IPS-20b (cell line): ENCODE measurements at regions not wholly inside any gene's neighbourhood (a gene's known extent, or its start where the extent isn't known, plus 50 kb on each side); places are given as distances from the start of the nearest gene placed in this dataset.

ENCODE experiments used
- H3K27ac ChIP-seq: one replicate; pipeline ENCODE4 v1.5.1; 2013; ENCODE audit warnings: low read length
- H3K27me3 ChIP-seq: 2 replicates; pipeline ENCODE4 v1.6.1; 2013; ENCODE audit warnings: mild to moderate bottlenecking, low read length, inconsistent platforms; ENCODE audit not compliant: insufficient read depth
- H3K36me3 ChIP-seq: 2 replicates; pipeline ENCODE4 v1.6.1; 2013; ENCODE audit warnings: low read depth, mild to moderate bottlenecking, inconsistent platforms, low read length, moderate library complexity; ENCODE audit not compliant: insufficient read depth
- H3K4me1 ChIP-seq: 2 replicates; pipeline ENCODE4 v1.6.1; 2013; ENCODE audit warnings: mild to moderate bottlenecking, control low read depth, inconsistent platforms, low read length, moderate library complexity; ENCODE audit not compliant: insufficient read depth
- H3K4me3 ChIP-seq: 2 replicates; pipeline ENCODE4 v1.5.1; 2013; ENCODE audit warnings: mild to moderate bottlenecking, low read length, inconsistent platforms
- H3K9ac ChIP-seq: 2 replicates; pipeline ENCODE4 v1.6.1; 2013; ENCODE audit warnings: low read depth, mild to moderate bottlenecking, inconsistent platforms, low read length, moderate library complexity
- H3K9me3 ChIP-seq: 2 replicates; pipeline ENCODE4 v1.6.1; 2013; ENCODE audit warnings: mild to moderate bottlenecking, low read depth, low read length, inconsistent platforms; ENCODE audit not compliant: insufficient read depth

DNA sequence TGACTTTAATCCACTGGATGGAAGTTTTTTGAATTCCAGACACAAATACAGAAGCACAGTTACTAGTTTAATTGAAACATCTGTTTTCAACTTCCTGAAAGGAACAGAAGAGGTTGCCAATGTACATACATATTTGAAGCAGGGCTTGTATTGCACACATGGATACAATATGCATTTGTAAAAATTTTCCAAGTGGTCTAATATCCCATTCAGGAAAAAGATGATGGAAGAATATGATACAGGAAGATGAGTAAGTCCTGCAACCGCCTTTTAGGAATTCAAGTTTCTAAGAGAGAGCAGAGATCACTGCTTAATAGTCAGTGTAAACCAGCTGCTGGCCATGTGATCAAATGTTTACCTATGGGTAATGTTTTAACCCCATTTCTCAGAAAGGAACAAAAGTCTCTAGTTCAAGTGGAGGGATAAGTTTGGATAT is 265.4 kb downstream of the TRIB2 start:
- Histone ChIP-seq H3K9ac (no peak overlapping the region), H3K4me1 (peaks cover 2% of the 10 kb centered on the region; the same call in 1 of the 2 replicates), H3K9me3 (no peaks in the 10 kb centered on the region), H3K27ac (no peak overlapping the region), H3K36me3 (no peaks in the 10 kb centered on the region), H3K27me3 (no peaks in the 10 kb centered on the region), H3K4me3 (no peak overlapping the region)

DNA sequence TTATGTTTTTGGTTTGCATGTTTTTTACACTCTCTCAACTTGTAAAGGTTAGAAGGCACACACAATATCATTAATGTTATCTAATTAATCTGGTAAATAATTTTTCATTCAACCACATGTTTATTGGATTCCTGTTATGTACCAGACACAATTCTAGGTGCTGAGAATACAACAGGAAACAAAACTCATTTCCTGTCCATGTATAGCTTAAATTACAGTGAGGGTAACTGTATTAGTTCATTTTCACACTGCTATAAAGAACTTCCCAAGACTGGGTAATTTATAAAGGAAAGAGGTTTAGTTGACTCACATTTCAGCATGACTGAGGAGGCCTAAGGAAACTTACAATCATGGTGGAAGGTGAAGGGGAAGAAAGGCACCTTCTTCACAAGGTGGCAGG is 270.5 kb downstream of the TRIB2 start:
- no peak overlapping the region for H3K9ac ChIP-seq
- H3K9me3 ChIP-seq: no peaks in the 10 kb centered on the region
- H3K27me3 ChIP-seq: no peaks in the 10 kb centered on the region
- H3K4me3 ChIP-seq: no peak overlapping the region
- no peak overlapping the region for H3K27ac ChIP-seq
- H3K36me3 ChIP-seq: no peaks in the 10 kb centered on the region
- no peaks in the 10 kb centered on the region; the same call in 1 of the 2 replicates for H3K4me1 ChIP-seq

DNA sequence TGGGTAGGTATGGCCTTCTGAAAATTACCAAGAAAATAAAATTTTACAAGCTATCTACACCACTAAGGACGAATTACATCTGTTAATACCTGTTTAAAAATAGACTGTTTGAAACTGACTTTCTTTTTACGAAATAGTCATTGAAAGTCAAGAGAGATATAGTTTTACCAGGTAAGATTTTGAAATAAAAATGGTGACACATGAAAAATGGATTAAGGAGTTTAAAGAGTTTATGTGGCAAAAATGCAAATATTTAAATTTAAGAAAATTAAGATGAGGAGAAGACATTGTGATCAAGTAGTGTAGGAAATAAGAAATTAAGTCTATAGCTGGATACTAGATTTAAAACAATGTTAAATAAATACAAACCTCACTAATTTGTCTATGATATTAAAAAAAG is 271.5 kb downstream of the TRIB2 start:
- Histone ChIP-seq H3K27me3 (no peaks in the 10 kb centered on the region), H3K9ac (no peak overlapping the region), H3K36me3 (no peaks in the 10 kb centered on the region), H3K27ac (no peak overlapping the region), H3K4me3 (no peak overlapping the region), H3K4me1 (no peaks in the 10 kb centered on the region), H3K9me3 (no peaks in the 10 kb centered on the region)

DNA sequence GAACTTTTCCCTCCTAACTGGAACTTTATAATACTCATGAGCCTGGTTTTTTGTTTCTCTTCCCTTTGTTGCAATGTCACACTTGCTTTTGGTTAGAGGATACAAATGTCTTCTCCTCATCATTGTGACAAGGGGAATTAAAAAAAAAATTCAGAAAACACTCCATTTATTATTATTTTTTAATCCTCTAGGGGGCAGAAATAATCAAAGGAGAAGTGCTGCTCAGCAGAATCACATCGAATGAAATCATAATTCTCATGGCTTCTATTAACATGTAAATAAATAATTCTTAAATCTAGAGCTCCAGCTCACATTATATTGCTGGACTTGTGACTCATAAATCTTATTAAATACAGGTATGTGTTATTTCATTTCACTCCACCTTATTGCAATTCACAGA is 273.8 kb downstream of the TRIB2 start:
- Histone ChIP-seq H3K4me3 (no peak overlapping the region), H3K4me1 (no peaks in the 10 kb centered on the region), H3K9me3 (no peaks in the 10 kb centered on the region), H3K9ac (no peak overlapping the region), H3K27ac (no peak overlapping the region), H3K36me3 (no peaks in the 10 kb centered on the region), H3K27me3 (no peaks in the 10 kb centered on the region)

DNA sequence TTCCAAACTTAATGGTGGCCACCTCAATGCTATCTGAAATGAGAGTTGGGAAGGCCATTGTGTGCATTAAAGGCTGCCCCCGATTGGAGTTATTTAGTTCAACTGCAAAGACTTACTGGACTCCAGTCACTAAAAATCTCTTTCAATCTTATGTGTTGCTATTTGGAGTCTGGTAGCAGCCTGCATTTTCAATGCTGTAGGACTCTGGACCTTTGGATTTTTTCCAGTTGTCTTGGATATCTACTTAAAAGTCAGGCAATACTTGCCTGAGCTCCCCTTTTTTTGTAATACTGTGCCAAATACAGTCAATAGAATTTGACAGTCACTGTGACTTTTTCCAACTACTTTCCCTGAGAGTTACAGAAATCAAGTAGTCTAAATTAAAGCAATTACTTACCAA is 281.9 kb downstream of the TRIB2 start:
- Histone ChIP-seq H3K9me3 (no peaks in the 10 kb centered on the region), H3K4me3 (no peak overlapping the region), H3K36me3 (no peaks in the 10 kb centered on the region), H3K9ac (no peak overlapping the region), H3K4me1 (no peaks in the 10 kb centered on the region), H3K27me3 (no peaks in the 10 kb centered on the region), H3K27ac (no peak overlapping the region)

DNA sequence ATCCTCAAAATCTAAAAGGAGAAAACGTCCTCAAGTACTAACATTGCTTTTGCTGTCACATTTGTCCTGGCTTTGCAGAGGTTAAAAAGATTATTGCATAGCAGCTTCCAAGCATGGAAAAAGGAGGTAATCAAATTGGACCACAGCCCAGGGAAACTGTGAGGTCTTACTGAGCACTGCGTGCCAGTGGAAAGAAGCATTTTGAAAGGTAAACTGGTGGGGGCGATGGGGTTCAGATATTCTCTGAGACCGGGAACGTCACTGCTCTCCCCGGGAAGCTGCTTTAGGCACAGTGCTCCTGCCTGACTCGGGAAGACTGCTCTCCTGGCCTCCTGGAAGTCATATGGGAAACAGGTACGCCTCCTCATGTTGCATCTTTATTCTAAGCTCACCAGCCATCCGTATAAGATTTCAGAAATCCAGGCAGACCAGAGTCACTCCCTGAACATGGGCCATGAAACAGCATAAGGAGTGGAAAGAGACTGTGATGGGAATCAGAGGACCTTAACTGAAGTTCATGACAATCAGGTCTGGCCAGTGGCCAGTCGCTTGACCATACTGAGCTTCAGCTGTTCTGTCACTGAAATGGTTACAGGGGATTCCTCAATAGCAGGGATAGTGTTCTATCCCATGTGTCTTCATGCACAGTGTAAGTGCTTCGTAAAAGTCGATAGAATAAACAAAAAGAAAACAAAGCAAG is 284.1 kb downstream of the TRIB2 start:
- no peaks in the 10 kb centered on the region for H3K9me3 ChIP-seq
- H3K9ac ChIP-seq: no peak overlapping the region
- no peaks in the 10 kb centered on the region for H3K27me3 ChIP-seq
- no peak overlapping the region for H3K4me3 ChIP-seq
- no peak overlapping the region for H3K27ac ChIP-seq
- no peaks in the 10 kb centered on the region for H3K36me3 ChIP-seq
- no peaks in the 10 kb centered on the region for H3K4me1 ChIP-seq

DNA sequence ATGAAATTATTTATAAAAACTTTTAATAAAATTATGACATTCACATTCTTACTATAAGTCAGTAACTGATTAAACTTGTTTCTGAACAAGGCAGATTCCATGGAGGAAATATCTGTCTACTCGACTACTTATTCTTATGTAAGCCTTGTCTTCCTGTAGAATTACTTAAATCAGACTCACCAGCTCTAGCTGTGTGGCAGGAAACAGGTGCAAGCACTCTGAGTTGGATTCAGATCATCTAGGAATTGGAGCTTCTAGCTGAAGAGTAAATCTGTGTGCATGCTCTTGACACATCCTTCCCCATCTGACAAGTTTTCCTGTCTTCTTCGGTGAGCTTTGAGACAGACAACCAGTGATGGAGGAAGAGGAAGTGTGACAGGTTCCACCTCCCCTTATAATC is 284.7 kb downstream of the TRIB2 start:
- no peaks in the 10 kb centered on the region for H3K9me3 ChIP-seq
- no peak overlapping the region for H3K9ac ChIP-seq
- H3K4me1 ChIP-seq: no peaks in the 10 kb centered on the region
- no peaks in the 10 kb centered on the region for H3K36me3 ChIP-seq
- H3K27ac ChIP-seq: no peak overlapping the region
- no peaks in the 10 kb centered on the region for H3K27me3 ChIP-seq
- no peak overlapping the region for H3K4me3 ChIP-seq

DNA sequence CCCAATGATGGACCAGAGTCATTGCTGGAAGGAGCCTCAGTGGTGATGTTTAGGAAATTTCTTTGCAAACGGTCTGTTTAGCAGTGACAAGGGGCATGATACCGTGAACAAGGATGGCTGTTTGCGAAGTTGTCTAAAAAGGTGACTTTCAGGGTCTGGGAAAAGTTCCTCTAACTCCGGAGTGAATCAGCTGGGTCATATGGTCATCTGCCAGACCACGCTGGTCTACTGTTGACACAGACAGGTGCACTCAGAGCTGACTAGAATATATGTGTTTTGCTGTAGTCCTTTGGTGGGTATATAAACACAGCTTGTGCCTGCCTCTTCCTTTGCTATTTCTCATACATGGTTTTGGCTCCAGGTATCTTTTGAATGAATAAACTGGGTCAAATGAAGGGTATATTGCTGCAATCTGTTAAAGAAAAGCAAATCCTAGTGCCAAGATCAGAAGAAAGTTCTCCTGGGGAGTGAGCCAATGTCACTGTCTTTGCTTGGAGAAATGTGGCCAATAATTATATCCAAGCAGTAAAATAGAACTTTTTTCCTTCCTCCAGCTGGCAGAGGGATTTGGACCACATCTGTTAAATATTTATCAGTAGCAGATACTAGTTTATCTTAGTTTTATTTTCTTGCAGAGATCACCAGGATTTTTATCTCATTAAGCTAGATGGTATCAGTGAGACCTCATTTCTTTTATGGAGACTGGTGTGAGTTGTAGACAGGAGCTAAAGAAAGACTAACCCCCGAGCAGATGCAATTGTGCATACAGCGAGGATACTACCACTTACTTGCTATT is 286.0 kb downstream of the TRIB2 start:
- H3K9me3 ChIP-seq: no peaks in the 10 kb centered on the region
- no peak overlapping the region for H3K4me3 ChIP-seq

DNA sequence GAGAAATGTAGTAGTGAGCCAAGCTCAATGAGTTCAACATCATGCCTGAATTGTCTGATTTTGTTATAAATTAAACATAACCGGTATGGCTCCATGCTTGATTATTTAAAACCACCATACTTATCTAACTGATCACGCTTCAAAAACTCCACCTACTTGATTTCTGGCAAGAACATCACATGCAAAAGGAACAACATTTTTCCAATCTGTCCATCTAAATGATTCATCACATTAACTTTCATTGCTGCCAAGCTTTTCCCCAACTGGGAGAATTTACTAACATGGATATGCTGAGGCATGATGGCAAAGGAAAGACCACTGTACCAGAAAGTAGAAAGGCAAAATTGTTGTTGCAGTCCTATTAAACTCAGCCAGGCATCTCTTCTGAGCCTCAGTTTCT is 286.8 kb downstream of the TRIB2 start:
- H3K4me1 ChIP-seq: no peaks in the 10 kb centered on the region
- H3K27me3 ChIP-seq: no peaks in the 10 kb centered on the region
- no peak overlapping the region for H3K27ac ChIP-seq
- no peaks in the 10 kb centered on the region for H3K9me3 ChIP-seq
- no peaks in the 10 kb centered on the region for H3K36me3 ChIP-seq
- H3K9ac ChIP-seq: no peak overlapping the region
- no peak overlapping the region for H3K4me3 ChIP-seq

More for the DNA sequence above, 286.0 kb downstream of the TRIB2 start:
- Histone ChIP-seq H3K27ac (no peak overlapping the region), H3K27me3 (no peaks in the 10 kb centered on the region), H3K36me3 (no peaks in the 10 kb centered on the region), H3K9ac (no peak overlapping the region), H3K4me1 (no peaks in the 10 kb centered on the region)

DNA sequence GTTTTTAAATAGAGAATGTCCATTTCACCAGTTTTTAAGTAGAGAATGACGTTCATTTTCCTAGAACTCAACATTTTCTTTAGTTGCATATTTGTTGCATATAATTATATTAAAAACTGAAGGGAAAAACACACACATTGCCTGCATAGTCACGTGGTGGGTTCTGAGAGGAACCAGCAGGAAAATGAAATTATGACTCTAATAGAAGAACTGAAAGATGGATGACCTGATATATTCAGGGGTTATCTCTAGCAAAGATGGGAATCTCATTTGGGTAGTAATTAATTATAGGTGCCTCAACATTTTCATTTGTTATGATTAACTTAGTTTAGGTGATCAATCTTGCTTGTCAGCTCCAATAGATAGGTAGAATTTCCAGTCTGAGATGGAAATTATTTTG is 288.3 kb downstream of the TRIB2 start:
- Histone ChIP-seq H3K9me3 (no peaks in the 10 kb centered on the region), H3K27ac (no peak overlapping the region), H3K9ac (no peak overlapping the region), H3K4me1 (no peaks in the 10 kb centered on the region), H3K27me3 (no peaks in the 10 kb centered on the region), H3K36me3 (no peaks in the 10 kb centered on the region), H3K4me3 (no peak overlapping the region)

DNA sequence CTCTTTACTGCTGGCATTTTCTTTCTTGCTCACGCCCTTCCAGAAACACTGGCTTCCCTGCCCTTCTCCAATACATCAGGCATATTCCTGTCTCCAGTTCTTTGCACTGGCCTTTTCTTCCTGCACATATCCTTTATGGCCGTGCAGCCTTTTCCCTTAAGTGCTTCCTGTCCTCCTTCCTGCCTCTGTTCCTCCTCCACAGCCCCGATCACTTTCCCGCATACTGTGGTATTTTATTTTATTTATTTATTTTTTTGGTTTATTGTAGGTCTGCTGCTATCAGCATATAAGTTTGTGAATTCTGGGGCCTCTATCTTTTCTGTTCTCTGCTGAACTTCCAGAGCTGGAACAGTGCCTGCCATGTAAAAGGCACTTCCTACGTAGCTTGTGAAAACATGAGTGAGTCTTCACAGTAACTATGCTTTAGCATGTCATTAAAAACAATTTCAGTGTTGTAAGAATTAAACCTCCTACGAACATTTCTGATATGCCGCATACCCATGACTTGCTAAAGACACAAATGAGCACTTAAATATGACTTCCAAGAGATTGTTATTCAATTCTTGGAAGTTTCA is 289.1 kb downstream of the TRIB2 start:
- no peaks in the 10 kb centered on the region for H3K36me3 ChIP-seq
- H3K9ac ChIP-seq: no peak overlapping the region
- no peaks in the 10 kb centered on the region for H3K9me3 ChIP-seq
- H3K4me1 ChIP-seq: no peaks in the 10 kb centered on the region
- H3K4me3 ChIP-seq: no peak overlapping the region
- no peak overlapping the region for H3K27ac ChIP-seq
- H3K27me3 ChIP-seq: no peaks in the 10 kb centered on the region

DNA sequence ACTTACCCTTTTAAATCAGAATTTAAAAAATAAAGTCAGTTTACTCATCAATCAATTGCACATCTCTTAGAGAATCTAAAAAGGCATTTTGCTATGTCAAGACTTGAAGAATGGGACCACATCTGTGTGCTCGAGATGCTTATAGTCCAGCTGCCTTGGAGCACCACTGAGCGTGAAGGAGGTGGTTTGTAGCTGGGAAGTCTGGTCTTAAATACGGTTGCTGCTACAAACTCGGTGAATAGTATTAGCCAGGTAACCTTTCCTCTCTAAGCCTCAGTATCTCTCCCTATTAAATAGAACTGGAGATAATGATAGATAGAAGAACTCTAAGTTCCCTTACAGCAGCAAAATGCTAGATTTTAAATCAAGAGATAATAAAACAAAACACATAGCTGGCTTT is 289.7 kb downstream of the TRIB2 start:
- Histone ChIP-seq H3K9ac (no peak overlapping the region), H3K9me3 (no peaks in the 10 kb centered on the region), H3K4me3 (no peak overlapping the region), H3K27me3 (no peaks in the 10 kb centered on the region), H3K4me1 (no peaks in the 10 kb centered on the region), H3K36me3 (no peaks in the 10 kb centered on the region), H3K27ac (no peak overlapping the region)
